H1 (cell line): ENCODE measurements at regions not wholly inside any gene's neighbourhood (a gene's known extent, or its start where the extent isn't known, plus 50 kb on each side); places are given as distances from the start of the nearest gene placed in this dataset.

Experiments
- CHD7 ChIP-seq: fragments of 300-600 bp; sonication (generic); IDR thresholded peaks from 2 replicates; pipeline ENCODE4 v1.7.1; 2012; ENCODE audit warnings: low read length, moderate library complexity, mild to moderate bottlenecking, inconsistent platforms; ENCODE audit not compliant: insufficient replicate concordance
- NANOG ChIP-seq: IDR thresholded peaks from 2 replicates; pipeline ENCODE4 v1.6.1; 2011; ENCODE audit warnings: low read length, low read depth, mild to moderate bottlenecking, inconsistent platforms; ENCODE audit not compliant: insufficient read depth, poor library complexity, severe bottlenecking
- SIX5 ChIP-seq: IDR thresholded peaks from 2 replicates; pipeline ENCODE4 v1.6.1; 2011; ENCODE audit warnings: mild to moderate bottlenecking, low read depth, low read length
- TBP ChIP-seq: IDR thresholded peaks from 2 replicates; pipeline ENCODE4 v1.6.1; 2011; ENCODE audit warnings: low read depth, low read length, improper control_type of control experiment
- TEAD4 ChIP-seq: IDR thresholded peaks from 2 replicates; pipeline ENCODE4 v1.6.1; 2012; ENCODE audit warnings: low read depth, low read length, inconsistent platforms, mixed read lengths

GRCh38 chr10:60570896-60571295 lies 181.2 kb upstream of the ANK3 start (continued):
- TF ChIP-seq CHD7 (no peak), TEAD4 (no peak), NANOG (no peak), SIX5 (no peak), TBP (no peak)
